SW 1271 (cell line): ENCODE measurements at regions not wholly inside any gene's neighbourhood (a gene's known extent, or its start where the extent isn't known, plus 50 kb on each side); places are given as distances from the start of the nearest gene placed in this dataset.
"Not testable (repeated sequence)": the region's sequence is repeated elsewhere in the genome, so short reads cannot be mapped to it uniquely, and the experiment has no call there.

Experiments used
- DNase-seq, 2 experiments: peaks; one replicate each; lab custom pipeline; 2025; lab: John Stamatoyannopoulos, UW

DNA sequence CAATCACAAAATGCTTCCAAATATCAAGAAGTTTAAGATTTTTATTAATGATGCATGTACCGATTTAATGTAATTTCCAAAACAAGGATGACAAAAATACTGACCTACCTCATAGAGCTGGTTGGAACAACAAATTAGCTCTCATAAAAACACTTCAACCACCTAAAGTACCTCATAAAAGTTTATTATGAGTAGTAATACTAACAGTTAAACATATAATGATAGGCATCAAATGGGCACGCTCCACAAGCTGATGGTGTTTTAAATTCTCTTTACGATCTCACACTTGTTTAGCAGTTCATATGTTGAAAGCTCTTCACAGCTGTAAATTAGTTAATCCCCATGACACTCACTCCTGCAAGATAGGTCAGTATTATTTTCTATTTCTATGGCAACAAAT, 150.0 kb upstream of the KIF2A start:
- no peak for DNase-seq

DNA sequence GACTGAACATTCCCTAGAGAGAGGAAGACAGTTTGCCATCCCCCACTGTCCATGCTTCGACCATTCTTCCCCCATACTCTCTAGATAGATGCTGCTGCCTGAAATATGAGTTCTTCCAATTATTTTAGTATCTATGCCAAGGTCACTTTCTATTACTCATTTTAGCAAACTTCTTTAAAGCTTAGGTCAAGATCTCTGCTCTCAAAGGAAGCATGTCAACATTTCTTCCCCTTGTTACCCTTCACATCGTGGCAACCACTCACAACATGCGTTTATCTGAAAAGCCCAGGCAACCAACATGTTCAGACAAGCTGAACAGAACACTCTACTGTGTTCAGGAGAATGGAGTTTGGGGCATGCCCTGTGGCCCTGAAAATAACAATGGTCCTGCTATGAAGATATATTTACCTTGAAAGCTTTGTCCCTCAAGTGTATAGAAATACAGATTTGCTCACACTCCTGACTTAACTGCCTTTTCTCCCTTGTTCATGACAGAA, 138.4 kb upstream of the KIF2A start:
- no peak for DNase-seq

DNA sequence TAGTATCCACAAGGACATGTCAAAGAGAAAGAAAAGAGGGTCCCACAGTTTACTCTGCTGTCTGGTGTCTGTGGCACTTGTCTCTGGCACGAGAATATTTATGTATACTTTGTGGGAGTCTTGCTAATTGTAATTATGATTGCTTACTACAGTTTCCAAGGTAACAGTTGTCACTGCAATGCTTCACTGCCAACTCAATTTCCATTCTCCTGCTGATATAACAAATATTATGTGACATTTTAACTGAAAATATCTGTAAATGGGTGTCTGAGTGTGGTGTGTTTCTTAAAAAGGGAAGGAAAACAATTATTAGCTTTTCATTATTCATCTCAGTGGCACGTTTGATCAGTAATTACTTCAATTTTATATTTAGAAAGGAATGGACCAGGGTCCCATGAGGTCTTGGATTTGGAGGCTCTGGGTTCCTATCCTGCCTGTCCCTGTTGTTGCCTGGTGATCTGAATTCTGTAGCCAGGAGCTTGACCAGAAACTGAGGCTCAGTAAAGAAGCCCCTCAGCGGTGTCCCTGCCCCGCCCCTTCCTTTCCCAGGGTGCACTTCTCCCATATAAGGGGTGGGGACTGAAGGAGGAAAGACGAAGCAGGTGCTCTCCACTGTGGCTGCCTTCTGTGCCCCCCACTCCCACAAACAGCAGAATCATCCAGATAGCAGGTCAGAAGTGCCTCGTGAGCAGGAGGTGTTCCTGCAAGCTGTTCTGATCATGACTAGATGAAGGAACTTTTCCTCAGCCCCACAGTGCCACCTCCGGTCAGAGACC, 137.3 kb upstream of the KIF2A start:
- DNase-seq: no peak

DNA sequence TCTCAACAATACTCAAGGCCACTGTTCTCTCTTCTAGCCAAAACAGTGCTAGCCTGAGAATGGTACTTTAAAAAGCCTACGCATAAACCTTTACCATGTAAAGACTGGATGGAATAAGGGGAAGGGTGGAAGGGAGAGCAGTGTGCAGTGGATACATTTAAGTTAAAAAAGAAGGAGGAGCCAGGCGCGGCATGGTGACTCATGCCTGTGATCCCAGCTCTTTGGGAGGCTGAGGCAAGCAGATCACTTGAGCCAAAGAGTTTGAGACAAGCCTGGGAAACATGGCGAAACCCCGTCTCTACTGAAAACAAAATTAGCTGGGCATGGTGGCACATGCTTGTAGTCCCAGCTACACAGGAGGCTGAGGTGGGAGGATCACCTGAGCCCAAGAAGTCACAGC, 127.7 kb upstream of the KIF2A start:
- DNase-seq: no peak

DNA sequence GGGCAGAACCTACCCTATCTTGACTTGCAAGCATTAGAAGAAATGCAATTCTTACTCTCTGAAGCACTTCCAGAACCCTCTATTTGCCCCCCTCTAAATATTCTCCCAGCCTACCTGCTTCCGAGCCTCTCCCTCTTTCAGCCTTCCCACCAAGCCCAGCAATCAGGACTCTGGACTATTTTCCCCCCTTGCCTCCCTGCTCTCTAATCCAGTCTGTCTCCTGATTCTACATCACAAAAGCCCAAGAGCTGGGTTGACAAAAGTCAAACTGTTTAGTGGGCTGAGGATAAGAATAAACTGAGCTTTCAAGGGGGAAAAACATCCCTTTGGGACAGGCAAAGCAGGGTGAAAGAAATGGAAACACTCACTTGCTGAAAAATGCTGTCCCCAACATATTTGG, 123.2 kb upstream of the KIF2A start:
- no peak for DNase-seq

DNA sequence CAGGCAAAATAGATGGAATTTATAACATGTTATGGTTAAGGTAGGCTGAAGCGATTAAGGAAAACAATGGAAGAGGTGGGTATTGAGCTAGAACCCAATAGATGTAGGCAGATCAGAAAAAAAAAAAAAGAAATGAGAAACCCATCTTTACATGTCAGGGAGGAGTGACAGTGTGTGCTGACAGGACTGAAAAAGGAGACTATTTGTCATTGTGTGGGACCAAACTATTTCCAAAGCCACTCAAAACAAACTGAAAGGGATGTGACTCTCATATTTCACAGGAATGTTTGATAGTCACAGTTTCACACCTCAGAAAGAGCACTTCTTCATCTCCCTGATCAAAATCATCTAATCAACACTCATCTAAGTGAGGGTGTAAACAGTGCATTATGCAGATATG, 122.3 kb upstream of the KIF2A start:
- no peak for DNase-seq

DNA sequence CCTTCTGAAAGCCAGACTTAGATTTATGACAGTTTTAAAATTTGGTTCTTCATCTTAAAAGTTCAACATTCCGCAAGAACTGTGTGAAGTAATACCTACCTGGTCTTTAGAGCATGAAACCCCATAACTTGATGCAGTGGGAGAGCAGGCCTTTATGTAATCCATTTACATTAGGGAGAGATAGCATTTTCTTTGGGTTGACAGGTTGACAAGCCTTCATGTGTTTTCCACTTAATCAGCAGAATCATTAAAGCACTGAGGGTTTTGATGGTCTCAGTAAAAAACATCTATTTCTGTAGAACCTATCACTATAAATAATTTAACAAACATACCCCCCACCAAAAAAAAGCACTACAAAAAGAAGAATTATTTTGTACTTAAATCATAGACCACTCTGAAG, 121.6 kb upstream of the KIF2A start:
- no peak for DNase-seq

DNA sequence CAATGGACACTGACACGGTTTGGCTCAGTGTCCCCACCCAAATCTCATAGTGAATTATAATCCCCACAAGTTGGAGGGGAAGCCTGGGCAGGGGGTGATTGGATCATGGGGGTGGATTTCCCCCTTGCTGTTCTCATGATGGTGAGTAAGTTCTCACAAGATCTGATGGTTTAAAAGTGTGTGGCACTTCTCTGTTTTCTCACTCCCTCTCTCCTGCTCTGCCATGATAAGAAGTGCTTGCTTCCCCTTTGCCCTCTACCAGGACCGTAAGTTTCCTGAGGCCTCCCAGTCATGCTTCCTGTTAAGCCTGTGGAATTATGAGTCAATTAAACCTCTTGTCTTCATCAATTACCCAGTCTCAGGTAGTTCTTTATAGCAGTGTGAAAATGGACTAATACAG, 115.8 kb upstream of the KIF2A start:
- DNase-seq: no peak

DNA sequence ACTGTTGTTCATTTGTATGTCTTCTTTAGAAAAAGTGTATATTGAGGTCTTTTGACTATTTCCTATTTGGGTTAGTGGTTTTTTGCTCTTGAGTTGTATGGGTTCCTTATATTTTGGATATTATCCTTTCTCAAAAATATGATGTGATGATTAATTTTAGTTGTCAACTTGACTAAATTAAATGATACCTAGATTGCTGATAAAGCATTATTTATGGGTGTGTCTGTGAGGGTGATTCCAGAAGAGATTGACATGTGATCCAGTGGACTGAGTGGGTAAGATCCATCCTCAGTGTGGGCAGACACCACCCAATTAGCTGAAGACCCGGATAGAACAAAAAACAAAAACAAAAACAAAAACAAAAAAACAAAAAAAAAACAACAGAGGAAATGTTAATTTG, 115.1 kb upstream of the KIF2A start:
- DNase-seq: no peak

DNA sequence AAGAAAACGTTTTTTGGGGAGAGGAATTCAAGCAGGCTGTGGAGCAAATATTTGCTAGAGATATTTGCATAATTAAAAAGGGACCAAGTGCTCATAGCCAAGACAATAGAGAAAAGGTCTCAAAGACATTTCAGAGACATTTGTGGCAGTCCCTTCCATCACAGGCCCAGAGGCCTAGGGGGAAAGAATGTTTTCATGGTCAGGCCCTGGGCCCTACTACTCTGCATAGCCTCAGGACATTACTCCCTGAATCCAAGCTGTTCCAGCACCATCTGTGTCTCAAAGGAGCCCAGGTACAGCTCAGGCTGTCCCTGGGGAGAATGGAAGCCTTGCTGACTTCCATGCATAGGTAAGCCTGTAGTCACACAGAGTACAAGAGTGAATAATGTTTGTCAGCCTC, 113.0 kb upstream of the KIF2A start:
- no peak for DNase-seq

DNA sequence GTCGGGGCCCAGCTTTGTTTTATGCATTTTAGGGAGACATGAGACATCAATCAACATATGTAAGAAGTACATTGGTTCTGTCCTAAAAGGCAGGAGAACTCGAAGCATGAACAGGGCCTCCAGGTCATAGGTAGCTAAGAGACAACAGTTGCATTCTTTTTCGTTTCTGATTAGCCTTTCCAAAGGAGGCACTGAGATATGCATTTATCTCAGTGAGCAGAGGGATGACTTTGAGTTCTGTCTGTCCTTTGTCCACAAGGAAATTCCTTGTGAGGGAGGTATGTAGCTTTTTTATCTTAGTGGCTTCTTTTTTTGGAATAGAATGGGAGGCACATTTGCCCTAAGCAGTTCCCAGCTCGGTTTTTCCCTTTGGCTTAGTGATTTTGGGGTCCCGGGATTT, 109.5 kb upstream of the KIF2A start:
- not testable (repeated sequence) for DNase-seq

DNA sequence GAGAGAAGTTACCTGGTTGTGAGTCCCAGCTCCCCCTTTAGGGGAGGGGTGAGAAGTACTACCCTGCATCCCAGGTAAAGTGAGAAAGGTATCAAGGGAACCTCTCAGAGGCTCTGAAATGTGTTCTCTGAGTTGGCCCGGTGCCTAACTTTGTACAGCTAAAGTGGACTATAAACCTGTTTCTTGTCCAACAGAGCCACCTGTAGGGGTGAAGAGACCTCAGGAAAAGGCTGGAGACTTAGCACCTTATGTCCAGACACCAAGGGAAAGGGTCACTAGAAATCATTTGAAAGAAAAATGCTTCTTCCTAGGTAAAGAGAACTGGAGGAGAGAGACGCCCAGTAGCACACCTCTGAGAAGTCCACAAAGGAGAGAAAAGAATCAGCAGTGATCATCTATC, 108.3 kb upstream of the KIF2A start:
- no peak for DNase-seq

DNA sequence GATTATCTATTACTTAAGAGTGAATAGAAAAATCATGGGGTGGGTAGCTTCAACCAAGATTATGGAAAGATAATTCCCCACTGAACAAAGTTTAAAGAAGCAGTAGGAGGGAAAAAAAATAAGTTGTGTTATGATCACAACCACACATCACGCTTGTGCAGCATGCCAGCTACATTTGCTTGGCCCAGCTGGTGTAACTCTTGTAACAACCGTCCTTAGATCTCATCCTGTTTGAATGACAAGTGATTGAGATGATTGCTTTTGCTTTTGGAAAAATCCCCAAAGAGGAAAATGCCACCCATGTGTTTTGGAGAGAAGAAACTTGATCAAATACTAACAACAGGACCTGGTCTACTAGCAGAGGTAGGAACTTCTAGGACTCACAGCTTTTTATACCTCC, 107.6 kb upstream of the KIF2A start:
- DNase-seq: no peak

DNA sequence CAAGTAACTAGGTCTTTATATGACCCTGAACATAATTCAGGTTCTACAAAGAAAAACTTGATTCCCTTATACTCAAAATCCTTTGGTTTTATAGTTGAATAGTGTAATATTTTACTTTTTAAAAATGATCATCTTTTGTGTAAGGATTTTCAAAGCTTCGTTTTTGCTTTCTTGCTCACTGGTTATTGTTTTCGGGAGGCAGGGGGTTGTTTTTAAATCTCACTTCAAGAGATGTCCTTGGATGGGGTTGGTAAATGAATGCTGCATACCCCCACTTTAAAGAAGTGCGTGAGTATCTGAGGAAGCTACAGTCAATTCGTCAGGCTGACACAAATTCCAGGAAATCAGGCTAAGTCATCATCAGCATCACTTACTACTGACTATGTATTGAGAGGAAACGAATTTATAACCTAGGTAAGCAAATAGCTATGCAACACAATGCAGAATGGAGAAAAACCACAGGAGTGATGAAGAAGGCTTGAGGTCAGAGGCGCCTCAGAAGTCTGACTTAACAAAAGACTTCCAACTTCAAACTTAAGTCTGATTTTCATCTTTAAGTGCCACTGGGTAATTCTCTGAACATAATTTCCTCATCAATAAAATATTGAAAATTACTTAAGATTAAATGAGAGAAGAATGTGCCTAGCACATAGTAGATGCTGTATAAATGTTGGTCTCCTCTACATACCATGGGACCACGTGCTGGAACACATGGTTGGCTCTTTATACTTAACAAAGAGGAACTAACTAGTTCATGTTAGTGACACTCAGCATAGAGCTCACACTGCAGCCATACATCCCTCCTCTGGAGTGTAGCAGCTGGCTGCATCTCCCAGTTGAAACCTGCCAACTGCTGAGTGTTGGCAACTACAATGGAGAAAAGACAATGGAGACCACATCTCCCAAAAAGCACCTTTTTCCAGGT, 106.0 kb upstream of the KIF2A start:
- DNase-seq: no peak

DNA sequence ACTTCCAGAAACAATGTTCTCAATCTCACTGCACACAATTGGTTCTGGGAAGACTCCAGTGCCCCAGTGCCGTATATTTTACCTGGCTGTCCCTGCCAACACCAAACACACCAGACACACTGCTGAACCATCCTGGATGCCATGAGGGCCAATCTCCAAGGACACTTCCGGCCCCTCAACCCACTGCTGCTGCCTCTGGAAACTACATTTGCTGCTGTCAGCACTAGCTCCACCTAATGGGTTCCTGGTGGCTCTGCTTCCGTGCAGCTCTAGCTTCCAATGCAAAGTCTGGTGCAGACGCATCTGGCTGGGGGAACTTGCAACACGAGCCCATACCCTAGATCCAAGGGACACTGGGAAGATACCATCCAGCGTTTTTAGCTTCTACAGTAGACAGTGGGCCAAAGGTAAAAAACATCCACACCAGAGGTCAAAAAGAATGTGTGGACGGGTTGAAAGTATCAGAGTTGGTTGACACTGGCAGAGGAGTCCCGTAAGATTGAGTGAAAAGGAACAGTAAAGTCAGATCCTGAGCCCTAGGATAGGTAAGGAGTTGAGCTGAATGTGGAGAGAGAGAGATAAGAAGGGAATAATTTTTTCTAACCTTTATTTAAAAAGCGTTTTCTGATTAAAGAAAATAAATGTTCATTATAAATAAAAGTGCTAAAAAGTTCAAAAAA, 99.7 kb upstream of the KIF2A start:
- DNase-seq: no peak

DNA sequence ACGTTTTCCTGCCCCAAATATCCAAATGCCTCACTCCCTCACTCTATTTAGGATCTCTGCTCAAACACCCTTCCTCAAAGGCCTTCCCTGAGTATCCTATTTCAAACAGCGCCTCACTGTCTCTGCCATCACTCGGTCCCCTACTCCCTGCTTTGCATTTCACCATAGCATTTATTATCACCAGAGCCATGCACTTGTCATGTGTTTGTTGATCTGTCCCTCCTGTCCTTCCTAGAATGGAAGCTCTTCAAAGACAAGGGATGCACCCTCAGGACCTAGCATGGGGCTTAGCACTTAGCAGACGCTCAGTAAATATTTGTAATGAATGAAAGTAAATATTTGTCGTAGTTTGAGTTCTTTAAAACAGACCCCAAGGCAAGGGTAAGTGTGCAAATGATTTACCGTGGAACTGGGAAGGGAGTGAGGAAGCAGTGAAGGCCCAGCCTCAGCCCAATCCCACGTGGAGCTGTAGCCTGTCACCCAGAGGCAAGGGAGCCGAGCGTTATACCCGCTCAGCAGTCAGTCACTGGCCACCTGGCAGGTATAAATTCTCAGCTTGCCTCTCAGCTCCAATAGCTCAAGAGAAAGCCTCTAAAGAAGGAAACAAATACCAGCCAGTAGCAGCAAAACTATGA, 97.7 kb upstream of the KIF2A start:
- no peak for DNase-seq

DNA sequence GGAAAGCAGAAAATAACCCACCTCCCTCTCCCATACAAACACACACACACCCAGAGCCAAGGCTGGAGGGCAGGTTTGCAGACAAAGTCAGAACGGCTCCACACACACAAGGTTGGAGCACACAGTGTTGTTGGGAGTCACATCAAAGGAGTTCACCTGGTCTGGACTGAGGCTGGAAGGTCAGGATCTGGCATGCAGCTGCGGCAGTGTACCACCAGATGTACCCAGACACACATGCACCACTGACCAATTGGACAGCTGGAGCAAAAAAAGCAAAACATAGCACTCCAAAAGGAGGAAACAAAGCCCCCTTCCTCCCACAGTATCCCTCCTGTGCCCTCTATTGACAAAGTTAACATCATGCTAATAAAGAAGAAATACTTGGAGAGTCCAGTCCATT, 94.6 kb upstream of the KIF2A start:
- DNase-seq: no peak

DNA sequence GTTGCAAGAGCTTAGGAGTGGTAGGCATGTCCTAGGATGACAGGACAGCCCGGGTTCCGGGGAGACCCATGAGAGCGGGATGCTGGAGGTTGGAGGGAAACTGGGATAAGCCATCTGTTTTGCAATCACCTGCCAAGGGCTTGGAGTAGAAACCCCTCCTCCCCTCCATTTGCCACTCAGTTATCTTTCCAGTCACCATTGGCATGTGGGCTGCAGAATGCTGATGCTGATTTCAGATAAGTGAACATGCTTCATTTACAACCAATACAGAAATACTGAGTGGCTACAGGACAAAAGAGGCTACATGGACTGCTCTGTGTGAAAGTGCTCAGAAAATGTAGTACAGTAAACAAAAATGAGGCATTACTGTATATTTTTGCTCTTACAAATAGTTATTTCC, 93.4 kb upstream of the KIF2A start:
- DNase-seq: no peak

DNA sequence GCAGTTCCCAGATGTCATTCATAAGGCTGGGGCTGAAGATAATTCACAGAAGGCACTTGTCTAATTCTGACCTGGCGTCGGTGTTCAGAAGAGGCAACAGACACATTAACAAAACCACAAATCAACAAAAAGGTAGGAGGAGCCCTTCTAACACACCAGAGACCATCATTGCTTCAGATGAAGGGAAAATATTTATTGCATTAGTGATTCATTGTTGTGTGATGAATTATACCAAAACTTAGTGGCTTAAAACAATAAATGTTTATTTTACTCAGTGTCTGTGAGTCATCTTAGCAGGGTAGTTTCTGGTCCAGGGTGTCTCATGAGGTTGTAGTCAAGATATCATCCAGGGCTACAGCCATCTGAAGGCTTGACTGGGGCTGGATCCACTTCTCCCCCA, 91.3 kb upstream of the KIF2A start:
- DNase-seq: no peak

DNA sequence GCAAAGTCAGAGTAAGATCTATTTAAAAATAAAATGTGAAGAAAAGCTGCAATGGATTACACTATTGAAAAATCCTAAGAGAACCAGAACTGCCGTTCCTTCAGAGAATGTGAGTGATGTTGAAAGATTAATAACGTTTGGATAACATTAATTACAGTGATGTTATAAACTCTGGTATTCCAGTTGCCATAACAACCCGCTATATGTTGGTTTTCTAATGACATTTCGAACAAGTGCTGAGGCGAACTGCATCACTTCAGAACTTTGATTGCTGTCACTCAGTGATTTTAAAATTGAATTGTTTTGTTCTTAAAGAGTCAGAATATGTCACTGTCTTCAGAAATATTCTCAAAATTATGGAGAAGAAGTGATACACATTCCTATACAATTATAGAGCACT, 89.4 kb upstream of the KIF2A start:
- DNase-seq: not testable (repeated sequence)

DNA sequence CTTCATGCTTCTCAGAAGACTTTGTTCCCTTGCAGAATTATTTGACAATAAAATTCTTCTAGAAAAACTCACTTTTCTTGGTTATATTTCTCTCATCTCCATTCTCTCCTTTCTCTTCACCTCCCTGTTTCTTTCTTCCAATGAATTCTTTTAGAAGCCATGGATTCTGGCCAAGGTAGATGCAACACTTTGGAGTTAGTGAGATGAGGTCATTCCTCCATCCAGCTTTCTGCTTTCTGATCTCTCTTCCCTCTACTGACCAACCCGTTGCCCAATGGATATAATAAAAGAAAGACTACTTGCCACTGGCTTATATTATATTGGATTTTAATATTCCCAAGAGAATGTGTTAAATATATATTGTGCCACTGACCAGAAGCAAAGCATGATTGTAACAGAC, 88.9 kb upstream of the KIF2A start:
- not testable (repeated sequence) for DNase-seq

DNA sequence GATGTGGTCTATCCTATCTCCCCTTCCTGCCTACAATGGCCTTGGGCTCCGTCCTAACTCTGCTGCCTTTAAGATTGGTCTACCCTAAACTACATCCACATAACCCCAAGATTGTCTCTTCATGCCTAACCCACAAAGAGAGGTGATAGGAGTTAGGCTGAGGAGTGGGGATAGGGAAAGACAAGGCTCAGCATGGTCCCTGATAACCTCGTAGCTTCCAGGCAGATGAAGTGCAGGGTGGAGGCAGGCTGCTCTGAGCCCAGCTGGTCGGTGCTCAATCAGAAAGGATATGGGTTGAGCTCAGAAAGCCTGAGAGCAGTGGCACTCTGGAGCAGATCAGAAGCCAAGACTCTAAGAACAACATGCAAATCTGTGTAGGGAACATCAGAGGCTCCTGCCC, 87.1 kb upstream of the KIF2A start:
- DNase-seq: not testable (repeated sequence)
